Testis (tissue), 2 donors: ENCODE measurements at regions not wholly inside any gene's neighbourhood (a gene's known extent, or its start where the extent isn't known, plus 50 kb on each side); places are given as distances from the start of the nearest gene placed in this dataset.

Source experiments
- DNase-seq: peaks from one replicate; pipeline ENCODE4 v3.0.0-alpha.2; 2019
- H3K27ac ChIP-seq, 2 donors: fragments of 200-600 bp; sonication (generic); one replicate each; pipeline ENCODE4 v1.5.1; 2019
- H3K27me3 ChIP-seq: fragments of 200-600 bp; sonication (generic); one replicate; pipeline ENCODE4 v1.5.1; 2019
- H3K36me3 ChIP-seq: fragments of 200-600 bp; sonication (generic); one replicate; pipeline ENCODE4 v1.5.1; 2017; ENCODE audit warnings: low read depth; ENCODE audit errors: missing control alignments
- H3K4me1 ChIP-seq: fragments of 200-600 bp; sonication (generic); one replicate; pipeline ENCODE4 v1.5.1; 2019
- H3K4me3 ChIP-seq, 2 donors: fragments of 200-600 bp; sonication (generic); one replicate each; pipeline ENCODE4 v1.5.1; 2017 to 2019
- H3K9me3 ChIP-seq: fragments of 200-600 bp; sonication (generic); one replicate; pipeline ENCODE4 v1.5.1; 2017
- POLR2A ChIP-seq: fragments of 450-650 bp; IDR thresholded peaks from one replicate; pipeline ENCODE4 v1.6.1; 2017; ENCODE audit warnings: antibody characterized with exemption, mild to moderate bottlenecking, moderate library complexity
- WGBS, 2 donors: methylation state at CpG; one replicate each; pipeline ENCODE4 v1.1.5; 2018; 5-methylcytosine and 5-hydroxymethylcytosine counted together
- intact Hi-C: fragments of 100-400 bp; cut with DNase I; formaldehyde crosslinking; loops from one replicate; pipeline ENCODE4 v1.15.1; 2023; ENCODE audit warnings: low total_unique reads
- TF ChIP-seq, protein P1 (sequence below), 3 experiments: fragments of 450-650 bp in 2 of 3; fragments of 200-600 bp in 1 of 3; sonication (generic) in 1 of 3; IDR thresholded peaks; one replicate each; pipeline ENCODE4 v1.5.1; 2016 to 2019; ENCODE audit warnings: antibody characterized with exemption in 3 of 3, mild to moderate bottlenecking in 2 of 3, moderate library complexity in 1 of 3

DNA sequence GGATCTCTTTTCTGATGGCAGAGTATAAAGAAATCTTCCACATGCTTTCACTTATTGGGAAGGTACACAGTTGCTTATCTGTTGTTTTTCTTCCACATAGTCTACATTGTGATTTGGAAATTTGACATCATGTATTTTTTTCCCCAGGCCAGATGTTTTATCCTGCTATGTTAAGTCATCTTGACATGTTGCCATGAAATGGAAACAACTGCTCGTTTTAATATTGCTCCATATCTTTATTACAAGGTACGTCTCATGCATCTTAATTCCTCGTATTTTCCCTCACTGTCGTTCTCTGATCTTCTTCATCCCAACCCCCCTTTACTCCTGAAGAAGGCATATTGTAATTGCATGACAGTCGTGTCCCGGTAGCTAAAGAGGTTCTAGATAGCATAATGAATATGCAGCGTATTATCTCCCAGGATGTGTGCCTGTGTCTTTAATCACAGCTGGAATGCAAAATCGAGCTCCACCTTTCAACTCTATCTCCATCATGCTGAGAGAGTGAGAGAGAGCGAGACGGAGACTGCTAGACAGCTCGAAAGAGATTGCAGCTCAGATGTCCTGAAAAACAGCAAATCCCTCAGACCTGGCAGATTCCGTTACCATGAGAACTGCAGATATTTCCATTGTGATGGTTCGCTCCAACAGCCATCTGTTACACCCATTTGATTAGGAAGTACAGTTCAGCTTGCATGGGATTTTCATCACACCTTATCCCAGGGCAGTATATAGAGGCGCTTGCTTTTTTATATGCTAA, 281.7 kb downstream of the TMEM38B start:
- Histone ChIP-seq H3K27ac (no peak overlapping the region), H3K4me1 (no peaks in the 10 kb centered on the region), H3K27me3 (no peaks in the 10 kb centered on the region), H3K9me3 (no peaks in the 10 kb centered on the region), H3K4me3 (no peak overlapping the region), H3K36me3 (no peaks in the 10 kb centered on the region)
- no peak for DNase-seq
- TF ChIP-seq POLR2A = no peak
- TF ChIP-seq, protein P1, sequence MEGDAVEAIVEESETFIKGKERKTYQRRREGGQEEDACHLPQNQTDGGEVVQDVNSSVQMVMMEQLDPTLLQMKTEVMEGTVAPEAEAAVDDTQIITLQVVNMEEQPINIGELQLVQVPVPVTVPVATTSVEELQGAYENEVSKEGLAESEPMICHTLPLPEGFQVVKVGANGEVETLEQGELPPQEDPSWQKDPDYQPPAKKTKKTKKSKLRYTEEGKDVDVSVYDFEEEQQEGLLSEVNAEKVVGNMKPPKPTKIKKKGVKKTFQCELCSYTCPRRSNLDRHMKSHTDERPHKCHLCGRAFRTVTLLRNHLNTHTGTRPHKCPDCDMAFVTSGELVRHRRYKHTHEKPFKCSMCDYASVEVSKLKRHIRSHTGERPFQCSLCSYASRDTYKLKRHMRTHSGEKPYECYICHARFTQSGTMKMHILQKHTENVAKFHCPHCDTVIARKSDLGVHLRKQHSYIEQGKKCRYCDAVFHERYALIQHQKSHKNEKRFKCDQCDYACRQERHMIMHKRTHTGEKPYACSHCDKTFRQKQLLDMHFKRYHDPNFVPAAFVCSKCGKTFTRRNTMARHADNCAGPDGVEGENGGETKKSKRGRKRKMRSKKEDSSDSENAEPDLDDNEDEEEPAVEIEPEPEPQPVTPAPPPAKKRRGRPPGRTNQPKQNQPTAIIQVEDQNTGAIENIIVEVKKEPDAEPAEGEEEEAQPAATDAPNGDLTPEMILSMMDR (IDR thresholded peaks at IDR 0.05) = no peak
- intact Hi-C loops = no loop called here
- WGBS, 2 donors = 52 to 55% methylated on average over 14 of the region's 14 CpGs

- intact Hi-C loops = no loop called here
- Histone ChIP-seq H3K27ac (no peak overlapping the region), H3K9me3 (no peaks in the 10 kb centered on the region), H3K36me3 (no peaks in the 10 kb centered on the region), H3K4me3 (no peak overlapping the region), H3K4me1 (no peaks in the 10 kb centered on the region), H3K27me3 (no peaks in the 10 kb centered on the region)
- no peak for DNase-seq
- 59 to 73% methylated on average over 7 of the region's 7 CpGs for WGBS, 2 donors
- TF ChIP-seq POLR2A = no peak
- TF ChIP-seq, protein P1 (IDR thresholded peaks at IDR 0.05) = no peak
Observed at GRCh38 chr9:105978336-105978735, 284.0 kb downstream of the TMEM38B start.

DNA sequence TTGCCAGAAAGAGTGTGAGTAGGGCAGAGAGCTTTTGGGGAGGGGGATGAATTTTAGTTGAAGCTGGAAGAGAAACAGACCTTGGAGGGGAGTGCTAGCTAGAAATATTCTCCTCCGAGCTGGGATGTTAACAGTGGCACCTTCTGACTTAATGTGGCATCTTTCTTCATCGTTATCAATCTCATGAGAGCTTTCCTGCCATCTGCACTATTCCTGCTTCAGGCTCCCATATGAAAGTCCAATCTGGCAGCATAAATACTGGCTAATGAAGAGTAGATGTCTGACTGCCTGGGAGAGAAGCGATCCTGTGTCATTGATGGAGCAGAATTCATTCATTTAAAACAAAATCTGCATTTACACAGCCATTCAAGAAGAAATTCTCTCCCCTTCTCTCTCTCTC, 284.5 kb downstream of the TMEM38B start:
- TF ChIP-seq, protein P1 (IDR thresholded peaks at IDR 0.05) = no peak
- TF ChIP-seq POLR2A = no peak
- intact Hi-C loops = no loop called here
- WGBS, 2 donors = 77 to 89% methylated on average over 3 of the region's 3 CpGs
- H3K36me3 ChIP-seq = no peaks in the 10 kb centered on the region
- no peak overlapping the region for H3K27ac ChIP-seq
- no peaks in the 10 kb centered on the region for H3K27me3 ChIP-seq
- H3K4me3 ChIP-seq = no peak overlapping the region
- DNase-seq = no peak
- H3K4me1 ChIP-seq = no peaks in the 10 kb centered on the region
- no peaks in the 10 kb centered on the region for H3K9me3 ChIP-seq

- WGBS, 2 donors = 80 to 81% methylated on average over 2 of the region's 2 CpGs
- intact Hi-C loops = no loop called here
- TF ChIP-seq, protein P1 (IDR thresholded peaks at IDR 0.05) = no peak
- no peak for TF ChIP-seq POLR2A
- Histone ChIP-seq H3K36me3 (no peaks in the 10 kb centered on the region), H3K9me3 (no peaks in the 10 kb centered on the region), H3K27me3 (no peaks in the 10 kb centered on the region), H3K4me3 (no peak overlapping the region), H3K4me1 (no peaks in the 10 kb centered on the region), H3K27ac (no peak overlapping the region)
- DNase-seq = no peak
Observed at GRCh38 chr9:105979290-105979689, 284.9 kb downstream of the TMEM38B start.

- DNase-seq = no peak
Observed at GRCh38 chr9:105984714-105985113, 290.4 kb downstream of the TMEM38B start.

More at GRCh38 chr9:105984714-105985113, 290.4 kb downstream of the TMEM38B start:
- Histone ChIP-seq H3K9me3 (no peaks in the 10 kb centered on the region), H3K27ac (no peak overlapping the region), H3K4me3 (no peak overlapping the region), H3K36me3 (no peaks in the 10 kb centered on the region), H3K4me1 (no peaks in the 10 kb centered on the region), H3K27me3 (no peaks in the 10 kb centered on the region)
- intact Hi-C loops = no loop called here
- TF ChIP-seq POLR2A = no peak
- TF ChIP-seq, protein P1 (IDR thresholded peaks at IDR 0.05) = no peak
- WGBS, 2 donors = 89% methylated on average over 2 of the region's 2 CpGs
